ENCODE measurements at regions not wholly inside any gene's neighbourhood (a gene's known extent, or its start where the extent isn't known, plus 50 kb on each side); places are given as distances from the start of the nearest gene placed in this dataset.
A peak's percentile ranks its signal among the peaks of the same experiment; 100 is the strongest.

DNA sequence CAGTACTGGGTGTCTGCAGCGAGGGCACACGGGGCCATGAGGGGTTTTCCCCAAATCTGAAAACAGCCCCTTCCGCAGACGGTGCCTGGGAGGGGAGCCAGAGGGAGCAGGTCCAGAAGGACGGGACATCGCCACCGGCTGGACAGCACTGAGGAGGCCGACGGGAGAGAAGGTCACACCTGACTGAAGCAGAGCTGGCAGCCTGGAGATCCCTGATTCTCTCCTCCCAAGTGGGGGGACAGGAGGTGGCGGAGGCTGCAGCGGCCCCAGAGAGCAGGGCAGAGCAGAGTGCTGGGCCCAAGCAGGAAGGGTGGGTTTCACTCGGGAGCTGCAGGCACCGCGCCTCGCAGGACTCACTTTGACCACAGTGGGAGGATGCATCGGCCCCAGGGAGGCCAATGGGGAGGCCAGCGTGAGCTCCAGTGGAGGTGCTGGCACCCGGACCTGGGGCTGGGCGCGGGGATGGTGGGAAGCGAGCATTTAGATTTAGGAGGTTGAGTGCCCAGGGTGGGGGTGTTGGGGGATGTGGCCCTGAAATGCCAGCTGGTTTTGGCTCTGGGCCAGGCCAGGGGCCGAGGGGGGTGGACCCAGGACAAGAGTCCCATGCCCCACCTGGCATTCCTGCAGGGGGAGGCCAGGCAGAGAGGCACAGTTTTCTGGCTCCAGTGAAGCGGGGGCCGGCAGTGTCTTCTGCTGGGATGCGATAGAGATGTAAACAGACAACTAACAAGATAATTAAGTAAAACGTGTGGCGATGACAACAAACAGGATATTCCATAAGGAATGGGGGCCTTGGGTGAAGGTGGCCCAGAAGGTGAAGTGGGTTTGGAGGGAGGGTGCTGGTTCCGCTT lies 92.3 kb upstream of the FGF3 start:
- Histone ChIP-seq H3K9me2 (replicated peaks; ENCODE audit: insufficient read depth, low read length) (no peaks in the 10 kb centered on the region), H3K4me2 (ENCODE audit: low read depth, low read length, poor library complexity, severe bottlenecking) (no peak overlapping the region), H3K27ac (ENCODE audit: low read depth, low read length) (no peak overlapping the region), H2AFZ (ENCODE audit: low read depth, low read length, severe bottlenecking) (no peak overlapping the region), H3K79me2 (ENCODE audit: insufficient read depth, low read length) (no peaks in the 10 kb centered on the region), H3K9me3 (ENCODE audit: insufficient read depth, low read length) (no peaks in the 10 kb centered on the region), H4K20me1 (ENCODE audit: low read depth, low read length) (no peaks in the 10 kb centered on the region), H3K27me3 (ENCODE audit: low read length) (no peaks in the 10 kb centered on the region), H3K36me3 (ENCODE audit: low read length) (no peaks in the 10 kb centered on the region), H3K4me3 (ENCODE audit: insufficient read depth, low read length, poor library complexity, severe bottlenecking) (no peak overlapping the region), H3F3A (ENCODE audit: insufficient read depth) (no peaks in the 10 kb centered on the region), H3K9ac (ENCODE audit: low read length) (no peak overlapping the region)
- no peak for TF ChIP-seq EZH2phosphoT487 (conservative IDR thresholded peaks at IDR 0.05; ENCODE audit: low read length)

- TF ChIP-seq CTCF (IDR thresholded peaks at IDR 0.05; ENCODE audit: insufficient read depth, low read length, poor library complexity, severe bottlenecking): no peak
- no peak for TF ChIP-seq EZH2phosphoT487 (conservative IDR thresholded peaks at IDR 0.05; ENCODE audit: low read length)
- Histone ChIP-seq H2AFZ (ENCODE audit: low read depth, low read length, severe bottlenecking) (no peak overlapping the region), H3K79me2 (ENCODE audit: insufficient read depth, low read length) (no peaks in the 10 kb centered on the region), H3K9ac (ENCODE audit: low read length) (no peak overlapping the region), H3K27me3 (ENCODE audit: low read length) (no peaks in the 10 kb centered on the region), H3K4me2 (ENCODE audit: low read depth, low read length, poor library complexity, severe bottlenecking) (no peak overlapping the region), H3K4me3 (ENCODE audit: insufficient read depth, low read length, poor library complexity, severe bottlenecking) (no peak overlapping the region), H3F3A (ENCODE audit: insufficient read depth) (no peaks in the 10 kb centered on the region), H4K20me1 (ENCODE audit: low read depth, low read length) (no peaks in the 10 kb centered on the region), H3K27ac (ENCODE audit: low read depth, low read length) (no peak overlapping the region), H3K9me3 (ENCODE audit: insufficient read depth, low read length) (no peaks in the 10 kb centered on the region), H3K36me3 (ENCODE audit: low read length) (no peaks in the 10 kb centered on the region), H3K9me2 (replicated peaks; ENCODE audit: insufficient read depth, low read length) (no peaks in the 10 kb centered on the region)
These were observed 93.1 kb upstream of the FGF3 start for GRCh38 chr11:69912161-69912910.

DNA sequence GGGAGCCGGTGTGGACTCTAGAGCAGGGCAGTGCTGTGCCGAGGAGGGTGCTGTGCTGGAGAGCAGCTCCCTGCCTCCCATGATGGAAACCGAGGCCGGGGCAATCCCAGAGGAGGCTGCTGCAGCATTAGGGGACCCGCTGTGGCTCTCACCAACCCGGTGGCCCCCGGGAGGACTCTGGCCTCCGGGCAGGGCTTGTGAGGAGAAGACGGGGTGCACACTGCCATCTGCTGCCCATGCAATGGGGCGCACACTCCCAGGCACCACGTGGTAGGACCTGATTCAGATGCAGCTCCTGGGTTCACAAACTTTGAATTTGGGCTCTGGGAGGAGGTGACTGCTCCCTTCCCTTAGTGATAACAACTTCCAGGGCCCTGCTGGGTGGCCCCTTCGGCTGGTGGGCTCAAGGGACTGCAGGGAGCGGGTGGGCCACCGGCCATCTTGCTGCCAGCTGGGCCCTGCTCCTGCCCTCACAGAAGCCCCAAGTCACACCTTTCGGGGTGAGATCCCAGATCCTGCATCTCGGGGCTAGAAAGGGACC lies 93.8 kb upstream of the FGF3 start:
- no peak overlapping the region for H3K4me3 ChIP-seq (ENCODE audit: insufficient read depth, low read length, poor library complexity, severe bottlenecking)
- H3K27me3 ChIP-seq (ENCODE audit: low read length): no peaks in the 10 kb centered on the region
- no peaks in the 10 kb centered on the region for H3K9me2 ChIP-seq (replicated peaks; ENCODE audit: insufficient read depth, low read length)
- H2AFZ ChIP-seq (ENCODE audit: low read depth, low read length, severe bottlenecking): no peak overlapping the region
- no peaks in the 10 kb centered on the region for H3K36me3 ChIP-seq (ENCODE audit: low read length)
- H3K4me2 ChIP-seq (ENCODE audit: low read depth, low read length, poor library complexity, severe bottlenecking): no peak overlapping the region
- no peak overlapping the region for H3K9ac ChIP-seq (ENCODE audit: low read length)
- H4K20me1 ChIP-seq (ENCODE audit: low read depth, low read length): no peaks in the 10 kb centered on the region
- no peaks in the 10 kb centered on the region for H3K9me3 ChIP-seq (ENCODE audit: insufficient read depth, low read length)
- no peak overlapping the region for H3K27ac ChIP-seq (ENCODE audit: low read depth, low read length)
- no peaks in the 10 kb centered on the region for H3F3A ChIP-seq (ENCODE audit: insufficient read depth)
- H3K79me2 ChIP-seq (ENCODE audit: insufficient read depth, low read length): no peaks in the 10 kb centered on the region
- no peak for TF ChIP-seq EZH2phosphoT487 (conservative IDR thresholded peaks at IDR 0.05; ENCODE audit: low read length)
- TF ChIP-seq CTCF (IDR thresholded peaks at IDR 0.05; ENCODE audit: insufficient read depth, low read length, poor library complexity, severe bottlenecking): peak; percentile 38
